ENCODE measurements at regions not wholly inside any gene's neighbourhood (a gene's known extent, or its start where the extent isn't known, plus 50 kb on each side); places are given as distances from the start of the nearest gene placed in this dataset.

- Histone ChIP-seq H2AFZ (ENCODE audit: insufficient read depth, low read depth, low read length, poor library complexity, severe bottlenecking) (no peak overlapping the region), H3K79me2 (ENCODE audit: control insufficient read depth, insufficient read depth, low read length) (no peaks in the 10 kb centered on the region), H3K4me3 (ENCODE audit: control extremely low read depth in 1 of 5, extremely low read depth in 1 of 5, insufficient read depth in 1 of 5, low read depth in 2 of 5, low read length in 4 of 5) (no peak overlapping the region), H3K4me2 (replicated peaks; ENCODE audit: low read depth, low read length, poor library complexity, severe bottlenecking) (no peak overlapping the region), H3K4me1 (ENCODE audit: control insufficient read depth in 2 of 2, insufficient read depth in 2 of 2, low read length in 2 of 2) (no peaks in the 10 kb centered on the region), H3K36me3 (replicated peaks in 1 of 2; ENCODE audit: control extremely low read depth in 1 of 2, control insufficient read depth in 1 of 2, extremely low read depth in 1 of 2, insufficient read depth in 2 of 2, low read length in 1 of 2) (no peaks in the 10 kb centered on the region), H3K27ac (ENCODE audit: low read length in 2 of 2) (no peak overlapping the region), H4K20me1 (ENCODE audit: control insufficient read depth, insufficient read depth, low read length, poor library complexity, severe bottlenecking) (no peaks in the 10 kb centered on the region), H3K27me3 (replicated peaks in 1 of 4; ENCODE audit: control extremely low read depth in 1 of 4, control insufficient read depth in 3 of 4, insufficient read depth in 4 of 4, low read length in 3 of 4) (no peaks in the 10 kb centered on the region), H3K9ac (ENCODE audit: low read length) (no peak overlapping the region), H3K9me3 (ENCODE audit: control extremely low read depth in 1 of 3, control insufficient read depth in 2 of 3, insufficient read depth in 1 of 3, low read length in 2 of 3) (no peaks in the 10 kb centered on the region)
- H3K4me1 Mint-ChIP-seq, result no peaks in the 10 kb centered on the region
- no CpG with 5 or more reads among the region's 2 CpGs for WGBS (ENCODE audit: insufficient coverage)
- intact Hi-C loops (cut with micrococcal nuclease), result no loop called here
- DNase-seq (no peak), ATAC-seq (ENCODE audit: low read depth) (no peak)
- no peak overlapping the region for H3K4me3 Mint-ChIP-seq
- ChIA-PET POLR2A (no interaction called here), CTCF (no interaction called here)
- no peak for TF ChIP-seq CTCF (IDR thresholded peaks at IDR 0.05)
- TF ChIP-seq EZH2 (IDR thresholded peaks at IDR 0.05; ENCODE audit: borderline replicate concordance, insufficient read depth, low read depth, low read length, poor library complexity, severe bottlenecking), result no peak
- no peak overlapping the region for H3K27ac Mint-ChIP-seq
- H3K27me3 Mint-ChIP-seq, result no peaks in the 10 kb centered on the region
- peaks cover 3% of the 10 kb centered on the region for H3K9me3 Mint-ChIP-seq (ENCODE audit: insufficient read depth)
Observed at GRCh38 chr14:44396226-44396625, 110.9 kb downstream of the FSCB start.

DNA sequence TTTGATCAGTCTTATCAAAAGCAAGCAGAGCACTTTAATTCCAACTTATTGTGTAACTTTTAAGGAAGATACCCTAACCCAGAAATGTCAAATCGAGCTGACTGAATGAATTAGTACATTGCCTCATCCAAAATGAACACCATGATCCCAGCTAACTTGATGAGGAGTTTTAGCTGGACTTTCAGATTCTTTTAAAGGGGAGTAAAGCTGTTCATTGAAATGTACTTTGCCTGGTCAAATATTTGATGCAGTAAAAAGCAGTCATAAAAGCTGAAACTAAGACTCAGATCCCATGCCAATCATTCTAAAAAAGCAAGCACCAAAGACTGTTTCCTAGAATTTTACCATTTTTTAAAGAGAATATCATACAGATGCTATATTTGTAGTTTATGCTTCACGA is 114.1 kb downstream of the FSCB start:
- Histone ChIP-seq H3K4me1 (ENCODE audit: control insufficient read depth in 2 of 2, insufficient read depth in 2 of 2, low read length in 2 of 2) (no peaks in the 10 kb centered on the region), H2AFZ (ENCODE audit: insufficient read depth, low read depth, low read length, poor library complexity, severe bottlenecking) (no peak overlapping the region), H3K27ac (ENCODE audit: low read length in 2 of 2) (no peak overlapping the region), H3K9ac (ENCODE audit: low read length) (no peak overlapping the region), H3K9me3 (ENCODE audit: control extremely low read depth in 1 of 3, control insufficient read depth in 2 of 3, insufficient read depth in 1 of 3, low read length in 2 of 3) (no peaks in the 10 kb centered on the region), H3K4me3 (ENCODE audit: control extremely low read depth in 1 of 5, extremely low read depth in 1 of 5, insufficient read depth in 1 of 5, low read depth in 2 of 5, low read length in 4 of 5) (no peak overlapping the region), H3K4me2 (replicated peaks; ENCODE audit: low read depth, low read length, poor library complexity, severe bottlenecking) (no peak overlapping the region), H3K36me3 (replicated peaks in 1 of 2; ENCODE audit: control extremely low read depth in 1 of 2, control insufficient read depth in 1 of 2, extremely low read depth in 1 of 2, insufficient read depth in 2 of 2, low read length in 1 of 2) (no peaks in the 10 kb centered on the region), H3K79me2 (ENCODE audit: control insufficient read depth, insufficient read depth, low read length) (no peaks in the 10 kb centered on the region), H4K20me1 (ENCODE audit: control insufficient read depth, insufficient read depth, low read length, poor library complexity, severe bottlenecking) (no peaks in the 10 kb centered on the region), H3K27me3 (replicated peaks in 1 of 4; ENCODE audit: control extremely low read depth in 1 of 4, control insufficient read depth in 3 of 4, insufficient read depth in 4 of 4, low read length in 3 of 4) (no peaks in the 10 kb centered on the region)
- ChIA-PET POLR2A (no interaction called here), CTCF (no interaction called here)
- ATAC-seq (ENCODE audit: low read depth) (no peak), DNase-seq (no peak)
- intact Hi-C loops (cut with micrococcal nuclease), result no loop called here
- H3K4me1 Mint-ChIP-seq, result no peaks in the 10 kb centered on the region
- H3K27ac Mint-ChIP-seq, result no peak overlapping the region
- whole genome bisulfite sequencing (ENCODE audit: insufficient coverage), result no CpG with 5 or more reads among the region's 2 CpGs
- TF ChIP-seq EZH2 (IDR thresholded peaks at IDR 0.05; ENCODE audit: borderline replicate concordance, insufficient read depth, low read depth, low read length, poor library complexity, severe bottlenecking) (no peak), CTCF (IDR thresholded peaks at IDR 0.05) (no peak)
- H3K4me3 Mint-ChIP-seq, result no peak overlapping the region
- no peaks in the 10 kb centered on the region for H3K9me3 Mint-ChIP-seq (ENCODE audit: insufficient read depth)
- H3K27me3 Mint-ChIP-seq, result no peaks in the 10 kb centered on the region

Data from B cell (primary cell).